ENCODE measurements at regions not wholly inside any gene's neighbourhood (a gene's known extent, or its start where the extent isn't known, plus 50 kb on each side); places are given as distances from the start of the nearest gene placed in this dataset.

DNA sequence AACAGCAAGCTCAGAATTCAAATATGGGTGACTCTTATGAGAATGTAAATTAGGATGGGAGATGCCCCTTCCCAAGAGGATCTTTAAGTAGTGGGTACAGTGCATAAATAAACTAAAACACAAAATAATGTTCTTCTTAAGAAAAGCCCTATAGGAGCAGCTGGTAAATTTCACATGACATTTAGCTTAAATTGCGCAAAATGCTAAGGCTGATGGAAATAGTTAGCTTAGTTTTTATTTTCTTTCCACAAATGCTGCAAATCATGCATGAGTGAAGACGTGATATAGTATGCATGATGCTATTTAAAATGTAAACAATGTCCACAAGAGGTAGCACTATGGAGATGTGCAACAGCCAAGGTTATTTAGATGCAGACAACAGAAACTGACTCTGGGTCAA lies 328.1 kb downstream of the ATP23 start:
- Histone ChIP-seq H3K27me3 (no peaks in the 10 kb centered on the region), H3K36me3 (no peaks in the 10 kb centered on the region), H3K4me3 (no peak overlapping the region), H3K4me1 (no peaks in the 10 kb centered on the region), H3K27ac (no peak overlapping the region), H3K9me3 (no peaks in the 10 kb centered on the region)
- DNase-seq: no peak
- intact Hi-C loops (cut with DNase I): no loop called here
- TF ChIP-seq POLR2A (IDR thresholded peaks at IDR 0.05): no peak
- no peak for TF ChIP-seq CTCF (IDR thresholded peaks at IDR 0.05)
- 88% methylated on average over 2 of the region's 2 CpGs for WGBS, 2 donors

GRCh38 chr12:58270966-58271705 lies 329.8 kb downstream of the ATP23 start:
- intact Hi-C loops (cut with DNase I): no loop called here
- Histone ChIP-seq H3K4me3 (no peak overlapping the region), H3K4me1 (no peaks in the 10 kb centered on the region), H3K27ac (no peak overlapping the region), H3K9me3 (no peaks in the 10 kb centered on the region), H3K27me3 (no peaks in the 10 kb centered on the region), H3K36me3 (no peaks in the 10 kb centered on the region)
- DNase-seq: no peak
- WGBS, 2 donors: 61 to 70% methylated on average over 6 of the region's 6 CpGs
- no peak for TF ChIP-seq CTCF (IDR thresholded peaks at IDR 0.05)
- TF ChIP-seq POLR2A (IDR thresholded peaks at IDR 0.05): no peak

GRCh38 chr12:58272461-58272860 lies 331.1 kb downstream of the ATP23 start:
- Histone ChIP-seq H3K4me1 (no peaks in the 10 kb centered on the region), H3K36me3 (no peaks in the 10 kb centered on the region), H3K4me3 (no peak overlapping the region), H3K27ac (no peak overlapping the region), H3K27me3 (no peaks in the 10 kb centered on the region), H3K9me3 (peaks cover 0 to 12% (median 8%) of the 10 kb centered on the region in 3 donors)
- WGBS, 2 donors: 19 to 30% methylated on average over 2 to 3 of the region's 3 CpGs
- intact Hi-C loops (cut with DNase I): no loop called here
- TF ChIP-seq CTCF (IDR thresholded peaks at IDR 0.05) (no peak), POLR2A (IDR thresholded peaks at IDR 0.05) (no peak)
- no peak for DNase-seq

DNA sequence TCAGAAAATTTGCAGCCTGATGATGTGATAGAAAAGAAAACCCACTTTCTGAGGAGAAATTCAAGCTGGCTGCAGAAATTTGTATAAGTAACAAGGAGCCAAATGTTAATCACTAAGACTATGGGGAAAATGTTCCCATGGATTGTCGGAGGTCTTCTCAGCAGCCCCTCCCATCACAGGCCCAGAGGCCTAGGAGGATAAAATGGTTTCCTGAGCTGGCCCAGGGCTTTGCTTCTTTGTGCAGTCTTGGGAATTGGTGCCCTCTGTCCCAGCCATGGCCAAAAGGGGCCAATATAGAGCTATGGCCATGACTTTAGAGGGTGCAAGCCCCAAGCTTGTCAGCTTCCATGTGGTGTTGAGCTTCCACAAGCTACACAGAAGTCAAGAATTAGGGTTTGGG lies 335.9 kb downstream of the ATP23 start:
- TF ChIP-seq POLR2A (IDR thresholded peaks at IDR 0.05) (no peak), CTCF (IDR thresholded peaks at IDR 0.05) (no peak)
- 93 to 100% methylated on average over 1 of the region's 1 CpG for WGBS, 2 donors
- Histone ChIP-seq H3K4me1 (no peaks in the 10 kb centered on the region), H3K36me3 (no peaks in the 10 kb centered on the region), H3K9me3 (peaks cover 0 to 24% (median 13%) of the 10 kb centered on the region in 3 donors), H3K27ac (no peak overlapping the region), H3K27me3 (no peaks in the 10 kb centered on the region), H3K4me3 (no peak overlapping the region)
- intact Hi-C loops (cut with DNase I): no loop called here
- DNase-seq: no peak

DNA sequence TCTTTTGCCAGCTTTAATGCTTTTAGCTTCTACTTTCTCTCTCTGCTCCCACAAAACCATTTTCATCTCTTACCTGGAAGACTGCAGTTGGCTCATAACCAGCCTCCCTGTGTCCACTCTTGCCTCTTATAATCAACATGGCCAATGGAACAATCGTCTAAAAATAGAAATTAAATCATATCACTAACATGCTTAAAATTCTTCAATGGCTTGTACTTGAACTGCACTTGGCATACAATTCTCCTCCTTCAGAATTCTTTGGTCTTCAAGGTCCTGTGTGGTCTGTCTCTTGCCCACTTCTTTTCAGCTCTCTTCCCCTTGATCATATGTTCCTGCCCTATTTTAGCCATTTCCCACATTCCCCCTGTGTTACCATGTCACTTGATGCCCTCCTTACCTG lies 342.2 kb downstream of the ATP23 start:
- H3K4me1 ChIP-seq: no peaks in the 10 kb centered on the region
- H3K4me3 ChIP-seq: no peak overlapping the region
- DNase-seq: no peak
- no peaks in the 10 kb centered on the region for H3K27me3 ChIP-seq
- intact Hi-C loops (cut with DNase I): no loop called here
- TF ChIP-seq CTCF (IDR thresholded peaks at IDR 0.05) (no peak), POLR2A (IDR thresholded peaks at IDR 0.05) (no peak)
- H3K27ac ChIP-seq: no peak overlapping the region
- H3K36me3 ChIP-seq: no peaks in the 10 kb centered on the region
- H3K9me3 ChIP-seq: peaks cover 0 to 6% (median 0%) of the 10 kb centered on the region in 3 donors
- WGBS, 2 donors: 64 to 65% methylated on average over 1 of the region's 1 CpG

Data from esophagus squamous epithelium (tissue), 5 donors.